SIG-M5 treated with dmso at 0.1 percent for 504 hours (cell line): ENCODE measurements at regions not wholly inside any gene's neighbourhood (a gene's known extent, or its start where the extent isn't known, plus 50 kb on each side); places are given as distances from the start of the nearest gene placed in this dataset.
"Not testable (repeated sequence)": the region's sequence is repeated elsewhere in the genome, so short reads cannot be mapped to it uniquely, and the experiment has no call there.

ENCODE experiments used
- DNase-seq: peaks from one replicate; lab custom pipeline; 2025; ENCODE audit not compliant: unreplicated experiment; lab: John Stamatoyannopoulos, UW

GRCh38 chr10:50997461-50997860 is 76.8 kb upstream of the PRKG1 start:
- DNase-seq: no peak

GRCh38 chr10:50999163-50999562 is 75.1 kb upstream of the PRKG1 start:
- DNase-seq: no peak

- DNase-seq: no peak
Observed at GRCh38 chr10:51000164-51000563, 74.1 kb upstream of the PRKG1 start.

- DNase-seq: no peak
Observed at GRCh38 chr10:51000976-51001375, 73.3 kb upstream of the PRKG1 start.

- DNase-seq: peak; percentile 5
Observed at GRCh38 chr10:51001587-51001986, 72.7 kb upstream of the PRKG1 start.

- DNase-seq: no peak
Observed at GRCh38 chr10:51002469-51002868, 71.8 kb upstream of the PRKG1 start.

GRCh38 chr10:51004776-51005175 is 69.5 kb upstream of the PRKG1 start:
- no peak for DNase-seq

- no peak for DNase-seq
Observed at GRCh38 chr10:51005551-51005950, 68.7 kb upstream of the PRKG1 start.

- DNase-seq: no peak
Observed at GRCh38 chr10:51006686-51007085, 67.6 kb upstream of the PRKG1 start.

GRCh38 chr10:51007781-51008180 is 66.5 kb upstream of the PRKG1 start:
- DNase-seq: no peak

- no peak for DNase-seq
Observed at GRCh38 chr10:51008346-51008745, 65.9 kb upstream of the PRKG1 start.

GRCh38 chr10:51010977-51011376 is 63.3 kb upstream of the PRKG1 start:
- DNase-seq: peak; percentile 11

GRCh38 chr10:51012073-51012472 is 62.2 kb upstream of the PRKG1 start:
- no peak for DNase-seq

- DNase-seq: no peak
Observed at GRCh38 chr10:51014680-51015389, 59.5 kb upstream of the PRKG1 start.

GRCh38 chr10:51015390-51015754 is 58.9 kb upstream of the PRKG1 start:
- not testable (repeated sequence) for DNase-seq

- no peak for DNase-seq
Observed at GRCh38 chr10:51020200-51020599, 54.1 kb upstream of the PRKG1 start.

GRCh38 chr10:51022933-51023585 is 51.2 kb upstream of the PRKG1 start:
- DNase-seq: no peak

- no peak for DNase-seq
Observed at GRCh38 chr10:51023636-51024035, 50.7 kb upstream of the PRKG1 start.
